Smooth muscle cell (in vitro differentiated cells): ENCODE measurements at regions not wholly inside any gene's neighbourhood (a gene's known extent, or its start where the extent isn't known, plus 50 kb on each side); places are given as distances from the start of the nearest gene placed in this dataset.

Source experiments
- DNase-seq: peaks from one replicate; lab custom pipeline; 2025; ENCODE audit not compliant: unreplicated experiment; lab: John Stamatoyannopoulos, UW
- H2AFZ ChIP-seq: fragments of 200-600 bp; sonication (generic); 2 replicates; pipeline ENCODE4 v1.6.0; 2016; ENCODE audit warnings: antibody characterized with exemption, low read depth, mild to moderate bottlenecking
- H3F3A ChIP-seq: fragments of 200-600 bp; sonication (generic); 2 replicates; pipeline ENCODE4 v1.6.0; 2017; ENCODE audit warnings: antibody characterized with exemption, low read depth
- H3K27ac ChIP-seq: fragments of 200-600 bp; sonication (generic); 2 replicates; pipeline ENCODE4 v1.5.1; 2016; ENCODE audit warnings: low read depth, mild to moderate bottlenecking
- H3K27me3 ChIP-seq: fragments of 200-600 bp; sonication (generic); 2 replicates; pipeline ENCODE4 v1.6.1; 2016; ENCODE audit warnings: low read depth, mild to moderate bottlenecking
- H3K36me3 ChIP-seq: fragments of 200-600 bp; sonication (generic); 2 replicates; pipeline ENCODE4 v1.5.1; 2016; ENCODE audit warnings: low read depth
- H3K4me1 ChIP-seq: fragments of 200-600 bp; sonication (generic); 2 replicates; pipeline ENCODE4 v1.5.1; 2016; ENCODE audit warnings: low read depth
- H3K4me2 ChIP-seq: fragments of 200-600 bp; sonication (generic); 2 replicates; pipeline ENCODE4 v1.6.0; 2016; ENCODE audit warnings: mild to moderate bottlenecking
- H3K4me3 ChIP-seq: fragments of 200-600 bp; sonication (generic); 2 replicates; pipeline ENCODE4 v1.5.1; 2016; ENCODE audit warnings: mild to moderate bottlenecking
- H3K79me2 ChIP-seq: fragments of 200-600 bp; sonication (generic); 2 replicates; pipeline ENCODE4 v1.6.0; 2016; ENCODE audit warnings: low read depth, mild to moderate bottlenecking
- H3K9ac ChIP-seq: fragments of 200-600 bp; sonication (generic); 2 replicates; pipeline ENCODE4 v1.6.0; 2016; ENCODE audit warnings: low read depth
- H3K9me3 ChIP-seq: fragments of 200-600 bp; sonication (generic); replicated peaks from 2 replicates; pipeline ENCODE4 v1.5.1; 2016; ENCODE audit warnings: low read depth
- H4K20me1 ChIP-seq: fragments of 200-600 bp; sonication (generic); 2 replicates; pipeline ENCODE4 v1.6.0; 2016; ENCODE audit warnings: low read depth
- WGBS: methylation state at CpG from one replicate; pipeline ENCODE4 v1.1.7; 2016; ENCODE audit warnings: low lambda C conversion rate; 5-methylcytosine and 5-hydroxymethylcytosine counted together
- TF ChIP-seq, protein P1 (sequence below): fragments of 200-600 bp; sonication (generic); IDR thresholded peaks from 2 replicates; pipeline ENCODE4 v1.5.1; 2017; ENCODE audit warnings: borderline replicate concordance, mild to moderate bottlenecking, antibody characterized with exemption; ENCODE audit not compliant: insufficient read depth, poor library complexity, severe bottlenecking

GRCh38 chr4:10185518-10186227 is 69.1 kb upstream of the WDR1 start:
- TF ChIP-seq, protein P1, sequence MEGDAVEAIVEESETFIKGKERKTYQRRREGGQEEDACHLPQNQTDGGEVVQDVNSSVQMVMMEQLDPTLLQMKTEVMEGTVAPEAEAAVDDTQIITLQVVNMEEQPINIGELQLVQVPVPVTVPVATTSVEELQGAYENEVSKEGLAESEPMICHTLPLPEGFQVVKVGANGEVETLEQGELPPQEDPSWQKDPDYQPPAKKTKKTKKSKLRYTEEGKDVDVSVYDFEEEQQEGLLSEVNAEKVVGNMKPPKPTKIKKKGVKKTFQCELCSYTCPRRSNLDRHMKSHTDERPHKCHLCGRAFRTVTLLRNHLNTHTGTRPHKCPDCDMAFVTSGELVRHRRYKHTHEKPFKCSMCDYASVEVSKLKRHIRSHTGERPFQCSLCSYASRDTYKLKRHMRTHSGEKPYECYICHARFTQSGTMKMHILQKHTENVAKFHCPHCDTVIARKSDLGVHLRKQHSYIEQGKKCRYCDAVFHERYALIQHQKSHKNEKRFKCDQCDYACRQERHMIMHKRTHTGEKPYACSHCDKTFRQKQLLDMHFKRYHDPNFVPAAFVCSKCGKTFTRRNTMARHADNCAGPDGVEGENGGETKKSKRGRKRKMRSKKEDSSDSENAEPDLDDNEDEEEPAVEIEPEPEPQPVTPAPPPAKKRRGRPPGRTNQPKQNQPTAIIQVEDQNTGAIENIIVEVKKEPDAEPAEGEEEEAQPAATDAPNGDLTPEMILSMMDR, result no peak
- Histone ChIP-seq H2AFZ (no peak overlapping the region), H3K4me1 (no peaks in the 10 kb centered on the region), H3K4me3 (no peak overlapping the region), H3K27me3 (no peaks in the 10 kb centered on the region), H3K9ac (no peak overlapping the region), H3K36me3 (no peaks in the 10 kb centered on the region), H3K27ac (no peak overlapping the region), H3K79me2 (no peaks in the 10 kb centered on the region), H3K4me2 (no peak overlapping the region), H3K9me3 (no peaks in the 10 kb centered on the region), H4K20me1 (no peaks in the 10 kb centered on the region), H3F3A (no peaks in the 10 kb centered on the region)
- 86% methylated on average over 5 of the region's 5 CpGs for WGBS
- no peak for DNase-seq

DNA sequence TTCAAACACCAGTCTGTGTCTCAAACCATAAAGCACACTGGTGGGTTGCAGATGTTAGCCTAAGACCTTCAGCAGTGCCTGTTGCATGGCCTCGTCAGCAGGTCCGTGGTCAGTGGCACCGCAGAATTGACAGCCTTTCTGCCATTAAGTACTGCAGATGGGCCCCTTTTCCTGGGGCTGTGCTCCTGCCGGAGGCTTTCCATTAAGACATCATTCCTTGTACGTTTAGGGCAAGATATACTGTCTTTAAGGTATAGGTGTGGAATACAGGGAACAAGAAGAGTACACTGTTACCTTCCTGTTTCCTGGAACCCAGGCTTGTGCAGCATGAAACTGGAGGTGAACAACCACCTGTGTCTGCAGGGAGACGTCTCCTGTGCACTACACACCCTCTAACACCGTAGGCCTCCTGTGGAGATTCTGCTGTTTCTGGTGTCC is 67.9 kb upstream of the WDR1 start:
- H3K4me2 ChIP-seq, result no peak overlapping the region
- H3K4me1 ChIP-seq, result no peaks in the 10 kb centered on the region
- no peak overlapping the region for H3K4me3 ChIP-seq
- no peaks in the 10 kb centered on the region for H3F3A ChIP-seq
- no peaks in the 10 kb centered on the region for H3K27me3 ChIP-seq
- H3K79me2 ChIP-seq, result no peaks in the 10 kb centered on the region
- WGBS, result 63% methylated on average over 7 of the region's 7 CpGs
- no peaks in the 10 kb centered on the region for H4K20me1 ChIP-seq
- no peak overlapping the region for H2AFZ ChIP-seq
- H3K27ac ChIP-seq, result no peak overlapping the region
- no peaks in the 10 kb centered on the region for H3K9me3 ChIP-seq
- no peaks in the 10 kb centered on the region for H3K36me3 ChIP-seq
- no peak overlapping the region for H3K9ac ChIP-seq
- TF ChIP-seq, protein P1, result no peak
- no peak for DNase-seq

DNA sequence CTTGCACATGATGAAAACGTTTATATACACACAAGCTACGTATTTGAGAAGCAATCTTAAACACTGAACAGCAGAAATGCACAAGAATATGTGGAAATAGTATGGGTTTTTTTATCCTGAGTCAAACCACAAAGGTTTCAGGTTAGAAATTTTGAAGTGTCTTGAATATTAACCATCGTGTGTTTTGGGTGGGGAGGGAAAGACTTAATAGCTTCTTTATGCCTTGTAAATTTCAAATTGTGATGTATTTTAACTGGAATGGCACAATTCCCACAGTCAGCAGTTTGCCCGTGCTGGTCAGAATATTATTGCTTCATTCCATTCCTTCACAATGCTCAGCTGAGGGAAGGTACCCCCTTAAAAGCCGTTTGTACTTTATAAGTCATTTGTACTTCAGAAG is 67.4 kb upstream of the WDR1 start:
- Histone ChIP-seq H3K9me3 (no peaks in the 10 kb centered on the region), H3K79me2 (no peaks in the 10 kb centered on the region), H3K4me3 (no peak overlapping the region), H3F3A (no peaks in the 10 kb centered on the region), H2AFZ (no peak overlapping the region), H3K9ac (no peak overlapping the region), H3K4me1 (no peaks in the 10 kb centered on the region), H3K4me2 (no peak overlapping the region), H3K27me3 (no peaks in the 10 kb centered on the region), H3K36me3 (no peaks in the 10 kb centered on the region), H4K20me1 (no peaks in the 10 kb centered on the region), H3K27ac (no peak overlapping the region)
- TF ChIP-seq, protein P1, result no peak
- 51% methylated on average over 5 of the region's 5 CpGs for WGBS
- DNase-seq, result no peak

DNA sequence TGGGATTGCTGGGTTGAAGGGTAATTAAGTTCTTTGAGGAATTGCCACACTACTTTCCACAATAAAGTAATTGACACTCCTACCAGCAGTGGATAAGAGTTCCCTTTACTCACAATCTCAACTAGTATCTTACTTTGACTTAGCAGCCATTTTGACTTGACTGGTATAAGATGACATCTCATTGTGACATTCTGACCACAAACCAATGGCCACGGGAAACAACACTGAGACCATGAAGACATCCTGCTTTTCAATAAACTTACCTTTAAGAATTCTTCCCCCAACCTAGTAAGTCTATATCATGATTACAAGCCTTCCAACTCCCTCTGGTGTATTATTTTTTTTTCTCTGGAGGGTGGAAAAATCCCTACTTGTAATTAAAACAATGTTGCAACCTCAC is 66.9 kb upstream of the WDR1 start:
- Histone ChIP-seq H3K4me1 (no peaks in the 10 kb centered on the region), H3K4me3 (no peak overlapping the region), H3K9me3 (no peaks in the 10 kb centered on the region), H3K9ac (no peak overlapping the region), H3K36me3 (no peaks in the 10 kb centered on the region), H4K20me1 (no peaks in the 10 kb centered on the region), H3K4me2 (no peak overlapping the region), H3K27ac (no peak overlapping the region), H2AFZ (no peak overlapping the region), H3K27me3 (no peaks in the 10 kb centered on the region), H3F3A (no peaks in the 10 kb centered on the region), H3K79me2 (no peaks in the 10 kb centered on the region)
- TF ChIP-seq, protein P1, result no peak
- 68% methylated on average over 1 of the region's 1 CpG for WGBS
- no peak for DNase-seq
